Loucy (cell line): ENCODE measurements at regions not wholly inside any gene's neighbourhood (a gene's known extent, or its start where the extent isn't known, plus 50 kb on each side); places are given as distances from the start of the nearest gene placed in this dataset.

Experiments
- H2AFZ ChIP-seq: fragments of 200-600 bp; sonication (generic); 2 replicates; pipeline ENCODE4 v1.6.0; 2016; ENCODE audit warnings: antibody characterized with exemption, mild to moderate bottlenecking, low read length, moderate library complexity
- H3F3A ChIP-seq: fragments of 200-600 bp; 2 replicates; pipeline ENCODE4 v1.6.0; 2016; ENCODE audit warnings: antibody characterized with exemption, low read depth, mild to moderate bottlenecking
- H3K27me3 ChIP-seq: fragments of 200-600 bp; sonication (generic); 2 replicates; pipeline ENCODE4 v1.6.1; 2014; ENCODE audit warnings: low read length, mild to moderate bottlenecking; ENCODE audit not compliant: insufficient read depth, poor library complexity, severe bottlenecking
- H3K36me3 ChIP-seq: fragments of 200-600 bp; sonication (generic); 2 replicates; pipeline ENCODE4 v1.6.1; 2016; ENCODE audit warnings: low read length; ENCODE audit not compliant: insufficient read depth
- H3K4me1 ChIP-seq: fragments of 200-600 bp; sonication (generic); 2 replicates; pipeline ENCODE4 v1.5.1; 2014; ENCODE audit warnings: low read length, mild to moderate bottlenecking; ENCODE audit not compliant: insufficient read depth, poor library complexity, severe bottlenecking
- H3K4me2 ChIP-seq: fragments of 200-600 bp; sonication (generic); 2 replicates; pipeline ENCODE4 v1.6.0; 2014; ENCODE audit warnings: antibody characterized with exemption, low read length, low read depth, mild to moderate bottlenecking; ENCODE audit not compliant: poor library complexity, severe bottlenecking
- H3K4me3 ChIP-seq: fragments of 200-600 bp; sonication (generic); 2 replicates; pipeline ENCODE4 v1.5.1; 2014; ENCODE audit warnings: low read length, mild to moderate bottlenecking, mixed read lengths; ENCODE audit not compliant: poor library complexity, severe bottlenecking
- H3K79me2 ChIP-seq: fragments of 200-600 bp; sonication (generic); 2 replicates; pipeline ENCODE4 v1.6.1; 2014; ENCODE audit warnings: low read length; ENCODE audit not compliant: insufficient read depth
- H3K9ac ChIP-seq: fragments of 200-600 bp; sonication (generic); 2 replicates; pipeline ENCODE4 v1.6.0; 2014; ENCODE audit warnings: mild to moderate bottlenecking, low read depth, low read length, moderate library complexity; ENCODE audit not compliant: poor library complexity, severe bottlenecking
- H3K9me2 ChIP-seq: fragments of 200-600 bp; sonication (generic); replicated peaks from 2 replicates; pipeline ENCODE4 v1.6.1; 2016; ENCODE audit warnings: low read depth, low read length, mixed read lengths
- H3K9me3 ChIP-seq: fragments of 200-600 bp; sonication (generic); 2 replicates; pipeline ENCODE4 v1.6.1; 2014; ENCODE audit warnings: mild to moderate bottlenecking, antibody characterized with exemption, low read length, low read depth; ENCODE audit not compliant: insufficient read depth
- H4K20me1 ChIP-seq: fragments of 200-600 bp; sonication (generic); 2 replicates; pipeline ENCODE4 v1.6.0; 2014; ENCODE audit warnings: antibody characterized with exemption, low read length, mild to moderate bottlenecking; ENCODE audit not compliant: insufficient read depth, poor library complexity, severe bottlenecking
- EZH2phosphoT487 ChIP-seq: fragments of 200-600 bp; IDR thresholded peaks from 2 replicates; pipeline ENCODE4 v1.6.1; 2018; ENCODE audit warnings: antibody characterized with exemption, mild to moderate bottlenecking, moderate library complexity, borderline replicate concordance
- TF ChIP-seq, protein P1 (sequence below): fragments of 200-600 bp; sonication (generic); conservative IDR thresholded peaks from 2 replicates; pipeline ENCODE4 v1.5.1; 2014; ENCODE audit warnings: mild to moderate bottlenecking, antibody characterized with exemption, low read length

DNA sequence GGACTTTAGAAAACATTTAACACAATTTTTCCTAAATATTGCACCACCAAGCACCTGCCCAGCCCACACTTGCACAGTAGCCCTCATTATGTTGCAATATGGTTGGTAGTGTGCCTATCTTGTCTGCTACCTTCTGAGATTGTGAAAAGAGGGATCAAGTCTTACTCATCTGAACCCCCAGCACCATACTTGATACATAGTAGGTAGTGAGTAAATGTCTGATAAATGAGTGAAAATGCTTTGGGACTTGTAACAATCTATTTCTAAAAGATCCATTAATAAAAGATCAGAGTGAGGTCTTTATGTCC lies 118.4 kb upstream of the MED14 start:
- no peaks in the 10 kb centered on the region for H3K36me3 ChIP-seq
- no peak overlapping the region for H3K4me3 ChIP-seq
- no peak overlapping the region for H3K4me2 ChIP-seq
- H3K4me1 ChIP-seq, result no peaks in the 10 kb centered on the region
- H4K20me1 ChIP-seq, result no peaks in the 10 kb centered on the region
- H3K9me3 ChIP-seq, result no peaks in the 10 kb centered on the region
- H3K27me3 ChIP-seq, result no peaks in the 10 kb centered on the region
- no peaks in the 10 kb centered on the region for H3K79me2 ChIP-seq
- TF ChIP-seq, protein P1, sequence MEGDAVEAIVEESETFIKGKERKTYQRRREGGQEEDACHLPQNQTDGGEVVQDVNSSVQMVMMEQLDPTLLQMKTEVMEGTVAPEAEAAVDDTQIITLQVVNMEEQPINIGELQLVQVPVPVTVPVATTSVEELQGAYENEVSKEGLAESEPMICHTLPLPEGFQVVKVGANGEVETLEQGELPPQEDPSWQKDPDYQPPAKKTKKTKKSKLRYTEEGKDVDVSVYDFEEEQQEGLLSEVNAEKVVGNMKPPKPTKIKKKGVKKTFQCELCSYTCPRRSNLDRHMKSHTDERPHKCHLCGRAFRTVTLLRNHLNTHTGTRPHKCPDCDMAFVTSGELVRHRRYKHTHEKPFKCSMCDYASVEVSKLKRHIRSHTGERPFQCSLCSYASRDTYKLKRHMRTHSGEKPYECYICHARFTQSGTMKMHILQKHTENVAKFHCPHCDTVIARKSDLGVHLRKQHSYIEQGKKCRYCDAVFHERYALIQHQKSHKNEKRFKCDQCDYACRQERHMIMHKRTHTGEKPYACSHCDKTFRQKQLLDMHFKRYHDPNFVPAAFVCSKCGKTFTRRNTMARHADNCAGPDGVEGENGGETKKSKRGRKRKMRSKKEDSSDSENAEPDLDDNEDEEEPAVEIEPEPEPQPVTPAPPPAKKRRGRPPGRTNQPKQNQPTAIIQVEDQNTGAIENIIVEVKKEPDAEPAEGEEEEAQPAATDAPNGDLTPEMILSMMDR, result no peak
- TF ChIP-seq EZH2phosphoT487, result no peak
- 0 out of 2 replicates have a peak overlapping the region, but pooled peaks have one; percentile 12 for H2AFZ ChIP-seq
- no peaks in the 10 kb centered on the region for H3K9me2 ChIP-seq
- H3F3A ChIP-seq, result no peaks in the 10 kb centered on the region
- H3K9ac ChIP-seq, result no peak overlapping the region

DNA sequence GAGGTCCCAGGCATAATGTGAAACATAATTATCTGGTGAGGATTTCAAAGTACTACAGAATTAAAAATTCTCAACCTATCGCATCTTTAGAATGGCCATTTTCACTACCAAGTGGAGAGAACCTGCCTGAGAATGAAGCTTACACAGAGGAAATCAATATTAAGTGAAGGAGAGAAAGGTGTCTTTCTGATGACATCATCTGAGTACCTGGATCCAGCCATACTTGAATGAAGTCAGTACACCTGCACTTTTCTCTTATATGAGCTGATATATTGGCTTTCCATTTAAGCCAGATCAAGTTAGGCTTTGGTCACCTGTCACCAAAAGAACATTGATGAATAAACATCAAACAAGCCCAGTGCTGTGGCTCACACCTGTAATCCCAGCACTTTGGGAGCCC lies 118.9 kb upstream of the MED14 start:
- Histone ChIP-seq H3K36me3 (no peaks in the 10 kb centered on the region), H3K9ac (no peak overlapping the region), H3K9me2 (no peaks in the 10 kb centered on the region), H3K9me3 (no peaks in the 10 kb centered on the region), H3K4me2 (no peak overlapping the region), H3K27me3 (no peaks in the 10 kb centered on the region), H3K4me1 (no peaks in the 10 kb centered on the region), H2AFZ (0 out of 2 replicates have a peak overlapping the region, but pooled peaks have one; percentile 12), H3F3A (no peaks in the 10 kb centered on the region), H3K4me3 (no peak overlapping the region), H3K79me2 (no peaks in the 10 kb centered on the region), H4K20me1 (no peaks in the 10 kb centered on the region)
- TF ChIP-seq EZH2phosphoT487, result no peak
- TF ChIP-seq, protein P1, result no peak

DNA sequence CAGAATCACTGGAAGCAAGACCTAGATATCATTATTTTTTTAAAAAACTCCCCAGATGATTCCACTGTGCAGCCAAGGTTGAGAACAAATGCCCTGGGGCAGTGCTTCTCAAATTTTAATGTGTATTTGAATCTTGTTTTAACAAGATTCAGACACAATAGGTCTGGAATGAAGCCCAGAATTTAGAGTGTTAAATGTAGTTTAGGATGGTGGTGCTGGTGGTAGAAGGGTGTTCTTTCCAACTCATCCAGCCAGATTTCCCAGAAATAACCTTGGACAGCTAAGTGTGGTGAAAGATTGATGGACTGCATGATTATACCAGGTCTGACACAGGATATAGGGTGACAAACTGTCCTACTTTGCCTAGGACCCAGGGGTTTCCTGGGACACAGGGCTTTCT lies 120.1 kb upstream of the MED14 start:
- Histone ChIP-seq H3K79me2 (no peaks in the 10 kb centered on the region), H3K4me1 (no peaks in the 10 kb centered on the region), H2AFZ (no peak overlapping the region), H3K27me3 (no peaks in the 10 kb centered on the region), H4K20me1 (no peaks in the 10 kb centered on the region), H3K9me3 (no peaks in the 10 kb centered on the region), H3K9ac (no peak overlapping the region), H3F3A (no peaks in the 10 kb centered on the region), H3K36me3 (no peaks in the 10 kb centered on the region), H3K9me2 (no peaks in the 10 kb centered on the region), H3K4me3 (no peak overlapping the region), H3K4me2 (no peak overlapping the region)
- no peak for TF ChIP-seq EZH2phosphoT487
- TF ChIP-seq, protein P1, result no peak
